ENCODE measurements at regions not wholly inside any gene's neighbourhood (a gene's known extent, or its start where the extent isn't known, plus 50 kb on each side); places are given as distances from the start of the nearest gene placed in this dataset.
"Not testable (repeated sequence)": the region's sequence is repeated elsewhere in the genome, so short reads cannot be mapped to it uniquely, and the experiment has no call there.

DNA sequence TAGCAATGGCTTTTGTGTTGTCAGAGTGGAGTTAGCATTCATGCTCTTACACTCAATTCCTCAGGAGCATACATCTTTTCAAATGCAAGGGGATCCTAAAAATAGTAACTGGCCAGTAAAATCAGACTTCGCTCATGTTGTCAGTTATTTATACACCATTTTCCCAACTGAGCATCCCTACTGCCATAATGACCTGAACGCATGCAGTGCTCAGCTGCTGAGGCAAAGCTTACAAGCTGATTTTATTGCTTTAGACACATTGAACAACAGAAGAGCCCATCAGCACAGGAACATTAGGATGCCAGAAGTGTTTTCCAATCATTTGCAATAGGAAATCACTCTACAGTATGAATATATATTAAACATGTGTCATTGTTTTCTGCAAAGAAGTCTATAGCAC is 689.7 kb upstream of the BCHE start:
- DNase-seq = no peak
- Mint-ChIP-seq H3K27ac (no peak overlapping the region), H3K4me1 (no peaks in the 10 kb centered on the region), H3K36me3 (no peaks in the 10 kb centered on the region), H3K27me3 (ENCODE audit: low read depth in 3 of 3) (no peaks in the 10 kb centered on the region), H3K9me3 (peaks cover 10 to 47% (median 17%) of the 10 kb centered on the region in 6 donors), H3K4me3 (no peak overlapping the region)

DNA sequence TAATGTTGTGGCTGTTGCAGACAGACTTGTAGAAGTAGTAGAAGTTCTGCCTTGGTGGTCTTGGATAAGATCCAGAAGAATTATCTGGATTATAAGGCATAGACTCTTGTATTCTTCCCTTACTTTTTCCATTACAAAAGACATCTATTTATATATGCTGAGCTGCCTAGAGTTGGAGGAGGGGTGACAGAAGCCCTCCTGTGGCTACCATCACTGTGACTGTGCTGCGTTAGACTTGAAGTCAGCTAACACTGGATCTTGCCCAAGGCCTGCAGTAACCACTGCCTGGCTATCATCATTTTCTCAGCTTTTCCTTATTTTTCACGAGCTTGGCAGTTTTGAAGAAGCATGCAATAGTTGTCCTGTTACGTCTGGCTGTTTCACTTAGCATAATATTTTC is 684.8 kb upstream of the BCHE start:
- Mint-ChIP-seq H3K27ac (no peak overlapping the region), H3K9me3 (peaks cover 11 to 57% (median 15%) of the 10 kb centered on the region in 6 donors), H3K36me3 (no peaks in the 10 kb centered on the region), H3K4me3 (no peak overlapping the region), H3K27me3 (ENCODE audit: low read depth in 3 of 3) (no peaks in the 10 kb centered on the region), H3K4me1 (no peaks in the 10 kb centered on the region)
- DNase-seq = no peak

DNA sequence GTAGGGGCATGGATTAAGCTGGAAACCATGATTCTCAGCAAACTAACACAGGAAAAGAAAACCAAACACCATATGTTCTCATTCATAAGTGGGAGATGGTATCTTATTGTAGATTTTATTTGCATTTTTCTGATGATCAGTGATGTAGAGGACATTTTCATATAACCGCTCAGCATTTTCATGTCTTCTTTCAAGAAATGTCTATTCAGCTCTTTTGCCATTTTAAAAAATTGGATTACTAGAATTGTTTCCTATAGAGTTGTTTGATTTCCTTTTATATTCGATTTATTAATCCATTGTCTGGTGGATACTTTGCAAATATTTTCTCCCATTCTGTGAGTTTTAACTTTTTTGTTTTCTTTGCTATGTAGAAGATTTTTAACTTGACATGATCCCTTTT is 682.2 kb upstream of the BCHE start:
- Mint-ChIP-seq H3K36me3 (no peaks in the 10 kb centered on the region), H3K4me3 (no peak overlapping the region), H3K27me3 (ENCODE audit: low read depth in 3 of 3) (no peaks in the 10 kb centered on the region), H3K9me3 (peaks cover 18 to 66% (median 27%) of the 10 kb centered on the region in 6 donors), H3K4me1 (no peaks in the 10 kb centered on the region), H3K27ac (no peak overlapping the region)
- no peak for DNase-seq

DNA sequence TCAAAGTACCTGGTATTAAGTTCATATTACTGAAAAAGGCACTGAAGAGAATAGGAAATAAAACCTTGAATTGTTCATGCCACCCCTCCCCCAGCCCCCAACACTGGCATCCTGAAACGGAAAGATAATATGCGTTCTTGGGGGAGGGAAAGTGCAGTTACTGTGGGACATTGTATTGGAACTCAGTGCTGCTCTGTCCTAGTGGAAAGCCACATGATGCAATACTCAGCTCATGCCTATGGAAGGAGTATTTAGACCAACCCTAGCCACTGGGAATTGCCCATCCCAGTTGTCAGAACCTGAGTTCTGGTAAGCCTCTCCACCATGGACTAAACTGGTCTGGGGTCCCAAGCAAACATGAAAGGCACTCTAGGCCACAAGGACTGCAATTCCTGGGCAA is 680.8 kb upstream of the BCHE start:
- Mint-ChIP-seq H3K36me3 (no peaks in the 10 kb centered on the region), H3K27ac (no peak overlapping the region), H3K27me3 (ENCODE audit: low read depth in 3 of 3) (no peaks in the 10 kb centered on the region), H3K9me3 (peaks cover 20 to 69% (median 35%) of the 10 kb centered on the region in 6 donors), H3K4me1 (no peaks in the 10 kb centered on the region), H3K4me3 (no peak overlapping the region)
- DNase-seq = no peak

DNA sequence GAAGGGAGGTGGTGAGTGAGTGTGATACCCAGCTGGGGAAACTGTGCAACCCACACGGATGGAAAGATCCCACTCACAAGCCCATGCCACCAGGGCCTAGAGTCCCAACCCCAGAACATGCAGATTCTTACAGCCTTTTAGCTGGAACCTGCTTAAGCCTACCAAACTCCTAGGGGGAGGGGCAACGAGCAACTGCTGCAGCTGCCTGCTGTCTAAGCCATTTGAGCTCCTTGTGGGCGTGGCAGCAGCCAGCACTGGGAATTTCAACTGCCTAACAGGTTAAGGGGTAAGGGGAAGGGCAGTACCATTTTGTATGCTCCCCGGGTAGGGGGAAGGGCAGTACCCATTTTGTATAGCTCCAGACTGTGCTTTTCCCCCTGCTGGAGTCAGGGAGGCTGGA is 673.2 kb upstream of the BCHE start:
- no peak overlapping the region for H3K27ac Mint-ChIP-seq
- H3K4me1 Mint-ChIP-seq = no peaks in the 10 kb centered on the region
- no peaks in the 10 kb centered on the region for H3K36me3 Mint-ChIP-seq
- DNase-seq = no peak
- H3K4me3 Mint-ChIP-seq = no peak overlapping the region
- H3K9me3 Mint-ChIP-seq = peaks cover 22 to 64% (median 44%) of the 10 kb centered on the region in 6 donors
- H3K27me3 Mint-ChIP-seq (ENCODE audit: low read depth in 3 of 3) = peaks cover 0 to 1% (median 0%) of the 10 kb centered on the region in 3 donors

DNA sequence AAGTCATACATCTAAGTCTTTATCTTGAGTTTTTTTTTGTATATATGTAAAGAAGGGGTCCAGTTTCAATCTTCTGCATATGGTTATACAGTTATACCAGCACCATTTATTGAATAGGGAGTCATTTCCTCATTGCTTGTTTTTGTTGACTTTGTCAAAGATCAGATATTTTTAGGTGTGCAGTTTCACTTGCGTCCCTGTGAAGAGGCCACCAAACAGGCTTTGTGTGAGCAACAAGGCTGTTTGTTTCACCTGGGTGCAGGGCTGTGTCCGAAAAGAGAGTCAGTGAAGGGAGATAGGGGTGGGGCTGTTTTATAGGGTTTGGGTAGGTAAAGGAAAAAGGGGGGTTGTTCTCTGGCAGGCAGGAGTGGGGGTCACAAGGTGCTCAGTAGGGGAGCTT is 663.2 kb upstream of the BCHE start:
- Mint-ChIP-seq H3K9me3 (peaks cover 17 to 74% (median 50%) of the 10 kb centered on the region in 6 donors), H3K36me3 (peaks cover 0 to 12% (median 0%) of the 10 kb centered on the region in 3 donors)
- not testable (repeated sequence) for H3K4me3 Mint-ChIP-seq

DNA sequence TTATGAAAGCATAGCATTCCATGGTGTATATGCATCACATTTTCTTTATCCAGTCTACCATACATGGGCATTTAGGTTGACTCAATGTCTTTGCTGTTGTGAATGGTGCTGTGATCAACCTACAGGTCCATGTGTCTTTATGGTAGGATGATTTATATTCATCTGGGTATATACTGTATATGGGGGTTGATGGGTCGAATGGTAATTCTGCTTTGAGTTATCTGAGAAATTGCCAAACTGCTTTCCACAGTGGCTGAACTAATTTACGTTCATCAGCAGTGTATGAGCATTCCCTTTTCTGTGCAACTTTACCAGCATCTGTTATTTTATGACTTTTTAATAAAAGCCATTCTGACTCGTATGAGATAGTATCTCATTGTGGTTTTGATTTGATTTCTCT is 662.4 kb upstream of the BCHE start:
- no peak overlapping the region for H3K4me3 Mint-ChIP-seq
- no peak overlapping the region for H3K27ac Mint-ChIP-seq

More for the DNA sequence above, 663.2 kb upstream of the BCHE start:
- H3K27me3 Mint-ChIP-seq (ENCODE audit: low read depth in 3 of 3); H3K4me1 Mint-ChIP-seq; H3K27ac Mint-ChIP-seq; DNase-seq: not testable (repeated sequence)

DNA sequence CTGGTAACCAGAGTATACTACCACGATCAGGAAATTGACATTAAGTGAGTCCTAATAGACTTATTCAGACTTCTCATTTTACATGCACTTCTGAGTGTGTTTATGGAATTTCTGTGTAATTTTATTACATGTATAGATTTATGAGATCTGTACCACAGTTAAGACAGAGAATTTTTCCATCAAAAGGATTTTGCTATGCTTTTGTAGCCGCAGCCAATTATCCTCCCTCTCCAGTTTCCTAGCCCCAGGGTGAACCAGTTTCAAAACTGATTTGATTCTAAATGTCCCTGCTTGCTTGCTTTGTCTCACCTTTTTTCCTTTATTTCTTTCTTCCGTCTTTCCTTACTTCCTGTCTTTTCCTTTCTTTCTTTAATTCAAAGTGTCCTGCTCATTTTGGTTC is 661.2 kb upstream of the BCHE start:
- no peak overlapping the region for H3K27ac Mint-ChIP-seq
- peaks cover 0 to 12% (median 0%) of the 10 kb centered on the region in 3 donors for H3K36me3 Mint-ChIP-seq
- H3K4me3 Mint-ChIP-seq = no peak overlapping the region
- peaks cover 12 to 62% (median 38%) of the 10 kb centered on the region in 6 donors for H3K9me3 Mint-ChIP-seq
- no peaks in the 10 kb centered on the region for H3K4me1 Mint-ChIP-seq
- H3K27me3 Mint-ChIP-seq (ENCODE audit: low read depth in 3 of 3) = no peaks in the 10 kb centered on the region
- DNase-seq = no peak

More for the DNA sequence above, 662.4 kb upstream of the BCHE start:
- Mint-ChIP-seq H3K27me3 (ENCODE audit: low read depth in 3 of 3) (no peaks in the 10 kb centered on the region), H3K9me3 (peaks cover 12 to 68% (median 45%) of the 10 kb centered on the region in 6 donors), H3K36me3 (peaks cover 0 to 12% (median 0%) of the 10 kb centered on the region in 3 donors), H3K4me1 (no peaks in the 10 kb centered on the region)
- DNase-seq = no peak

DNA sequence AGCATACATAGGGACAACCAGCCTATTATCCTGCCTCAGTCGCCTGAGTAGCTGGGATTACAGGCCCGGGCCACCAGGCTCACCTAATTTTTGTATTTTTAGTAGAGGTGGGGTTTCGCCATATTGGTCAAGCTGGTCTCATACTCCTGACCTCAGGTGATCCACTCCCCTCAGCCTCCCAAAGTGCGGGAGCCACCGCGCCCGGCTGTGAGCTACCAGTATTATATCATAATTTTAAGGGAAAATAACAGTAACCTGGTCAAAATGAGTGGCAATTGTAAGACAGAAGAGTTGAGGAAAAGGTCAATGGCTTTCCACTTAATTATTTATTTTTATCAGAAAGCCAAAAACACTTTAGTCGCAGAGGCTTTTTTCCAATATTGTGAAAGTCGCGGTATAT is 652.6 kb upstream of the BCHE start:
- H3K4me3 Mint-ChIP-seq = no peak overlapping the region
- no peaks in the 10 kb centered on the region for H3K36me3 Mint-ChIP-seq
- no peaks in the 10 kb centered on the region for H3K4me1 Mint-ChIP-seq
- H3K27ac Mint-ChIP-seq = no peak overlapping the region
- H3K9me3 Mint-ChIP-seq = peaks cover 6 to 30% (median 10%) of the 10 kb centered on the region in 6 donors
- DNase-seq = no peak
- H3K27me3 Mint-ChIP-seq (ENCODE audit: low read depth in 3 of 3) = no peaks in the 10 kb centered on the region

DNA sequence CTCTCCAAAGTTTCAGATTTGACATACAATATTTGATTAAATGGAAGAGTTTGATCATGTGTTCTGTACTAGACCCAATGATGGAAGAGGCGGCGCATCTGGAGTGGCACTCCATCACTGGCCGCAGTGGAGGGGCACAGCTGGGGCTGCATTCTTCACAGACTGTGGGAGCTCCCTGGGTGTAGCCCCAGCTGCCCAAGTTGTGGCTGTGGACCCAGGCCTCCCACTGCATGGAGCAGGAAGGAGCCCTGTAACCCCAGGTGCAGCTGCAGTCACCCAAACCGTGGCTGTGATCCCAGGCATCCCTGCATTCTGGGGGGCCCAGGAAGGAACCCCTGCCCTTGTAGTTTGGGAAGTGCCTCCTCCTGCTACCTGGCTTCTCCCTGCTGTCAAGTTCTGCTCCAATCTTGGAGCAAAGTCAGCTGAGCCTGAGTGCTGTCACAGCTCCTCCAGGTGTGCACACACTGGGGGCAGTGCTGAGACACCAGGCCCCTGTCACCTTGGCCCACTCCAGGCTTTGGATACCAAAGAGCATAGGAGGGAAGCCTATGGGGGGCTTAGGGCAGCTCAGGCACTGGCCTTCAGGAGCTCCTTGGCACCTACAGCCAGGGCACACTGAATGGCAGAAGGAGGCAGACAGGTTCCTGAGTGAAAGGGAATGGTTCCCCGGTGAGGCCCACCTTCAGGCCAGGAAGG is 651.9 kb upstream of the BCHE start:
- DNase-seq = no peak
- no peak overlapping the region for H3K4me3 Mint-ChIP-seq
- peaks cover 6 to 32% (median 11%) of the 10 kb centered on the region in 6 donors for H3K9me3 Mint-ChIP-seq
- no peaks in the 10 kb centered on the region for H3K27me3 Mint-ChIP-seq (ENCODE audit: low read depth in 3 of 3)
- no peak overlapping the region for H3K27ac Mint-ChIP-seq
- no peaks in the 10 kb centered on the region for H3K36me3 Mint-ChIP-seq
- no peaks in the 10 kb centered on the region for H3K4me1 Mint-ChIP-seq

DNA sequence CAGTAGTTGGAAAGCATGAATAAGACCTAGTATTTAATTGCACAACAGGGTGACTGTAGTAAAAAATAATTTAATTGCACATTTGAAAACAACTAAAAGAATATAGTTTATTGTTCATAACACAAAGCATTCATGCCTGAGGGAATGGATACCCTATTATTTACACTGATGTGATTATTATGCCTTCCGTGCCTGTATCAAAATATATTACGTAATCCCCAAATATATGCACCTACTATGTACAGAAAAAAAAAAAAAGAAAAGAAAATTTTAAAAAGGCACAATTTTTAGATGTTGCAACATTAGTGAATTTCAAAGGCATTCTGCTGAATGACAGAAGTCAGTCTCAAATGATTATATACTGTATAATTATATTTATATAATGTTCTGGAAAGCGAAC is 647.2 kb upstream of the BCHE start:
- no peak overlapping the region for H3K4me3 Mint-ChIP-seq
- no peak overlapping the region for H3K27ac Mint-ChIP-seq
- H3K9me3 Mint-ChIP-seq = peaks cover 20 to 58% (median 23%) of the 10 kb centered on the region in 6 donors
- no peaks in the 10 kb centered on the region for H3K4me1 Mint-ChIP-seq
- no peaks in the 10 kb centered on the region for H3K36me3 Mint-ChIP-seq
- H3K27me3 Mint-ChIP-seq (ENCODE audit: low read depth in 3 of 3) = no peaks in the 10 kb centered on the region
- no peak for DNase-seq

DNA sequence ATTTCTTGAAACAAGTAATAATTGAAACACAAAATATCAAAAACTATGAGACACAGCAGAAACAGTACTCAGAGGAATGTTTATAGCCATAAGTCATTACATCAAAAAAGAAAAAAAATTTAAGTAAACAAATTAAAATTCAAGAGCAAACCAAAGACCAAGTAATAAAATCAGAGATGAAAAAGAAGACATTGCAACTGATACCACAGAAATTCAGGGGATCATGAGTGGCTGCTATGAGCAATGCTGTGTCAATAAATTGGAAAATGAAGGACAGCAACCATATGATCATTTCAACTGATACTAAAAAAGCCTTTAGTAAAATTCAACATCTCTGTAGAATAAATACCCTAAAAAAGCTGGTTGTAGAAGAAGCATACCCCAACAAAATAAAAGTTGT is 644.1 kb upstream of the BCHE start:
- H3K36me3 Mint-ChIP-seq = peaks cover 0 to 3% (median 0%) of the 10 kb centered on the region in 3 donors
- H3K4me1 Mint-ChIP-seq = no peaks in the 10 kb centered on the region
- no peak overlapping the region for H3K27ac Mint-ChIP-seq
- peaks cover 19 to 72% (median 29%) of the 10 kb centered on the region in 6 donors for H3K9me3 Mint-ChIP-seq
- no peak for DNase-seq
- H3K4me3 Mint-ChIP-seq = no peak overlapping the region
- H3K27me3 Mint-ChIP-seq (ENCODE audit: low read depth in 3 of 3) = no peaks in the 10 kb centered on the region

DNA sequence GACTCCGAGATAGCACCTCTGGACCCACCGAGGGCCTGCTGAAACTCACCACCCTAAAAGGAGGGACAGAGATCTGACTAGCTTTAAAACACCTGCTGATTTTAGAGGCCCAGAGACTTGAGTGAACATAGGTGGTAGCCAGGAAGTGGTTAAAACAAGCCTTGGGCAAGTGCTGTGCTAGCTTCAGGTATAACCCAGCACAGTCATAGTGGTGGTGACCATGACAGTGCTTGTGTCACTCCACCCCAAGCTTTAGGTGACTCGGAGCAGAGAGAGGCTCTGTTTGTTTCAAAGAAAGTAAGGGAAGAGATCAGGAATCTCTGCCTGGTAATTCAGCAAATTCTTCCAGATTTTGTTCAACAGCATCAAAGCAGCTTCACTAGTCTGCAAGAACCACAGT is 641.1 kb upstream of the BCHE start:
- no peaks in the 10 kb centered on the region for H3K27me3 Mint-ChIP-seq (ENCODE audit: low read depth in 3 of 3)
- peaks cover 19 to 59% (median 24%) of the 10 kb centered on the region in 6 donors for H3K9me3 Mint-ChIP-seq
- no peak overlapping the region for H3K27ac Mint-ChIP-seq
- no peak for DNase-seq
- no peak overlapping the region for H3K4me3 Mint-ChIP-seq
- no peaks in the 10 kb centered on the region for H3K4me1 Mint-ChIP-seq
- H3K36me3 Mint-ChIP-seq = peaks cover 0 to 3% (median 0%) of the 10 kb centered on the region in 3 donors

DNA sequence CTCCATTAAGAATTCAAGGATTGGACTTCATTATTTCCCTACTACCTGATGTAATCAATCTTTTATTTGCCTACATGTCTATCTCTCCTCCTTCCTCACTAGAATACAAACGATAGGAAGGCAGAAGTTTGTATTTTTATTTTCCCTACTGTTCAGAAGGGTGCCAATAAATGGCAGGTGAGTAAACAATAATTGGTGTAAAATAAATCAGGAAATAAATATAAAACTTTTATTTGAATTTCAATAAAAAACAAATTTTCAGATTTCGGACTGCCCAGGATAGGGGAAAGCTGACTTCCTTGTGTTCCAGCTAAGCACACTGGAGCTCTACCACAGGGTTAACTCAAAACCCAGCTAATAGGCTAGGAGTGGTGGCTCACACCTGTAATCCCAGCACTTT is 636.3 kb upstream of the BCHE start:
- no peak overlapping the region for H3K27ac Mint-ChIP-seq

DNA sequence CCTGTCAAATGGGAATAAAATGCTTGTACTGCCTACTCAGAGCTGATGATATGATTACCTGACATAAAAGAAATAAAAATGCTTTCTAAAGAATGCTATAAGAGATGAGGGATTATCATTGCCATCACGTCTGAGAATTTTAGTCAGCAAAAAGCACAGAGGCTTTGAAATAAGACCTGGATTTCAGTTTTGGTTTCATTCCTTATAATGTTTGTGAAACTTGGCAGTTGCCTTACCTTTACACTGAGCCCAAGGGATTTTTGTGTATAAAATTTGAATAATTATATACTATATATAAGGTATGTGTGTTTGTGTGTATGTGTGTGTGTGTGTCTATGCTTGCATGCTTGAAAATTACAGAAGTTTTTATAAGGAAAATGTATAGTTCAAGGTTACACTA is 634.8 kb upstream of the BCHE start:
- no peak overlapping the region for H3K4me3 Mint-ChIP-seq
- no peaks in the 10 kb centered on the region for H3K36me3 Mint-ChIP-seq
- H3K27ac Mint-ChIP-seq = no peak overlapping the region
- DNase-seq = no peak
- H3K9me3 Mint-ChIP-seq = peaks cover 0 to 15% (median 12%) of the 10 kb centered on the region in 6 donors
- H3K27me3 Mint-ChIP-seq (ENCODE audit: low read depth in 3 of 3) = no peaks in the 10 kb centered on the region
- no peaks in the 10 kb centered on the region for H3K4me1 Mint-ChIP-seq

More for the DNA sequence above, 636.3 kb upstream of the BCHE start:
- no peak for DNase-seq
- Mint-ChIP-seq H3K4me1 (no peaks in the 10 kb centered on the region), H3K36me3 (peaks cover 0 to 3% (median 0%) of the 10 kb centered on the region in 3 donors), H3K4me3 (no peak overlapping the region), H3K9me3 (peaks cover 0 to 23% (median 16%) of the 10 kb centered on the region in 6 donors), H3K27me3 (ENCODE audit: low read depth in 3 of 3) (no peaks in the 10 kb centered on the region)
